ENCODE measurements at regions not wholly inside any gene's neighbourhood (a gene's known extent, or its start where the extent isn't known, plus 50 kb on each side); places are given as distances from the start of the nearest gene placed in this dataset.

- no peak for TF ChIP-seq REST (IDR thresholded peaks at IDR 0.05; ENCODE audit: low read depth)
- no peak for TF ChIP-seq USF1 (IDR thresholded peaks at IDR 0.05)
- no peak for TF ChIP-seq FOXM1 (IDR thresholded peaks at IDR 0.05; ENCODE audit: borderline replicate concordance, low read depth)
- no peak for TF ChIP-seq ZBTB7A (IDR thresholded peaks at IDR 0.05; ENCODE audit: low read depth)
- TF ChIP-seq YY1 (IDR thresholded peaks at IDR 0.05; ENCODE audit: low read depth): no peak
- no peak for TF ChIP-seq MAX (IDR thresholded peaks at IDR 0.05)
- TF ChIP-seq TEAD4 (IDR thresholded peaks at IDR 0.05): no peak
- no peak for TF ChIP-seq CEBPB (IDR thresholded peaks at IDR 0.05)
- no peak for TF ChIP-seq TAF1 (IDR thresholded peaks at IDR 0.05; ENCODE audit: low read depth)
- TF ChIP-seq TCF12 (IDR thresholded peaks at IDR 0.05; ENCODE audit: low read depth): no peak
- TF ChIP-seq EGR1 (IDR thresholded peaks at IDR 0.05): no peak
- TF ChIP-seq EP300 (IDR thresholded peaks at IDR 0.05; ENCODE audit: borderline replicate concordance): no peak
- TF ChIP-seq CREB1 (IDR thresholded peaks at IDR 0.05; ENCODE audit: low read depth): no peak
- TF ChIP-seq NFIC (IDR thresholded peaks at IDR 0.05): no peak
These were observed 151.9 kb downstream of the GXYLT1 start for GRCh38 chr12:41992692-41993215.

Data from Ishikawa (cell line).